ENCODE measurements at regions not wholly inside any gene's neighbourhood (a gene's known extent, or its start where the extent isn't known, plus 50 kb on each side); places are given as distances from the start of the nearest gene placed in this dataset.

- no peak for TF ChIP-seq POLR2AphosphoS5 (IDR thresholded peaks at IDR 0.05; ENCODE audit: low read depth)
- TF ChIP-seq CTCF (conservative IDR thresholded peaks at IDR 0.05; ENCODE audit: low read depth in 2 of 2), result no peak
- no peak for TF ChIP-seq EZH2 (IDR thresholded peaks at IDR 0.05; ENCODE audit: low read depth, unreplicated experiment)
- TF ChIP-seq EZH2phosphoT487 (IDR thresholded peaks at IDR 0.05; ENCODE audit: unreplicated experiment), result no peak
- TF ChIP-seq, protein P1, sequence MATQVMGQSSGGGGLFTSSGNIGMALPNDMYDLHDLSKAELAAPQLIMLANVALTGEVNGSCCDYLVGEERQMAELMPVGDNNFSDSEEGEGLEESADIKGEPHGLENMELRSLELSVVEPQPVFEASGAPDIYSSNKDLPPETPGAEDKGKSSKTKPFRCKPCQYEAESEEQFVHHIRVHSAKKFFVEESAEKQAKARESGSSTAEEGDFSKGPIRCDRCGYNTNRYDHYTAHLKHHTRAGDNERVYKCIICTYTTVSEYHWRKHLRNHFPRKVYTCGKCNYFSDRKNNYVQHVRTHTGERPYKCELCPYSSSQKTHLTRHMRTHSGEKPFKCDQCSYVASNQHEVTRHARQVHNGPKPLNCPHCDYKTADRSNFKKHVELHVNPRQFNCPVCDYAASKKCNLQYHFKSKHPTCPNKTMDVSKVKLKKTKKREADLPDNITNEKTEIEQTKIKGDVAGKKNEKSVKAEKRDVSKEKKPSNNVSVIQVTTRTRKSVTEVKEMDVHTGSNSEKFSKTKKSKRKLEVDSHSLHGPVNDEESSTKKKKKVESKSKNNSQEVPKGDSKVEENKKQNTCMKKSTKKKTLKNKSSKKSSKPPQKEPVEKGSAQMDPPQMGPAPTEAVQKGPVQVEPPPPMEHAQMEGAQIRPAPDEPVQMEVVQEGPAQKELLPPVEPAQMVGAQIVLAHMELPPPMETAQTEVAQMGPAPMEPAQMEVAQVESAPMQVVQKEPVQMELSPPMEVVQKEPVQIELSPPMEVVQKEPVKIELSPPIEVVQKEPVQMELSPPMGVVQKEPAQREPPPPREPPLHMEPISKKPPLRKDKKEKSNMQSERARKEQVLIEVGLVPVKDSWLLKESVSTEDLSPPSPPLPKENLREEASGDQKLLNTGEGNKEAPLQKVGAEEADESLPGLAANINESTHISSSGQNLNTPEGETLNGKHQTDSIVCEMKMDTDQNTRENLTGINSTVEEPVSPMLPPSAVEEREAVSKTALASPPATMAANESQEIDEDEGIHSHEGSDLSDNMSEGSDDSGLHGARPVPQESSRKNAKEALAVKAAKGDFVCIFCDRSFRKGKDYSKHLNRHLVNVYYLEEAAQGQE (IDR thresholded peaks at IDR 0.05; ENCODE audit: unreplicated experiment), result no peak
- no peak for TF ChIP-seq ZNF114 (CRISPR knock-in tag; IDR thresholded peaks at IDR 0.05)
- no peak for TF ChIP-seq CREB1 (CRISPR knock-in tag; IDR thresholded peaks at IDR 0.05; ENCODE audit: low read depth)
- TF ChIP-seq NANOG (IDR thresholded peaks at IDR 0.05; ENCODE audit: borderline replicate concordance), result no peak
- TF ChIP-seq JUNB (IDR thresholded peaks at IDR 0.05; ENCODE audit: unreplicated experiment), result no peak
These were observed 440.4 kb downstream of the FGF9 start for GRCh38 chr13:22111152-22111783.

Data from GM23338 (cell line).